Inflammatory macrophage (primary cell): ENCODE measurements at regions not wholly inside any gene's neighbourhood (a gene's known extent, or its start where the extent isn't known, plus 50 kb on each side); places are given as distances from the start of the nearest gene placed in this dataset.
A peak's percentile ranks its signal among the peaks of the same experiment; 100 is the strongest.

Experiments
- DNase-seq, 2 donors: peaks; one replicate each; pipeline ENCODE4 v3.0.0-alpha.2; 2020 to 2022

- DNase-seq: peak in 1 of 2 donors; percentile 24
Measured at GRCh38 chr3:31230425-31231223, 302.1 kb upstream of the STT3B start.

- peak; percentile 91 to 92 for DNase-seq
Measured at GRCh38 chr3:31232055-31233025, 300.4 kb upstream of the STT3B start.

- DNase-seq: peak; percentile 86 to 90
Measured at GRCh38 chr3:31234145-31234544, 298.6 kb upstream of the STT3B start.

GRCh38 chr3:31235062-31235700 lies 297.5 kb upstream of the STT3B start:
- DNase-seq: no peak

- no peak for DNase-seq
Measured at GRCh38 chr3:31237887-31238286, 294.8 kb upstream of the STT3B start.

GRCh38 chr3:31240013-31240412 lies 292.7 kb upstream of the STT3B start:
- no peak for DNase-seq

- DNase-seq: peak; percentile 18 to 66
Measured at GRCh38 chr3:31240466-31240865, 292.3 kb upstream of the STT3B start.

- peak in 1 of 2 donors; percentile 38 for DNase-seq
Measured at GRCh38 chr3:31240874-31241273, 291.9 kb upstream of the STT3B start.

- no peak for DNase-seq
Measured at GRCh38 chr3:31241533-31241932, 291.2 kb upstream of the STT3B start.

GRCh38 chr3:31242026-31242960 lies 290.4 kb upstream of the STT3B start:
- no peak for DNase-seq

GRCh38 chr3:31244929-31245817 lies 287.6 kb upstream of the STT3B start:
- no peak for DNase-seq

- DNase-seq: no peak
Measured at GRCh38 chr3:31246293-31247062, 286.2 kb upstream of the STT3B start.

- no peak for DNase-seq
Measured at GRCh38 chr3:31247063-31247447, 285.7 kb upstream of the STT3B start.

- no peak for DNase-seq
Measured at GRCh38 chr3:31247850-31248562, 284.7 kb upstream of the STT3B start.

- DNase-seq: no peak
Measured at GRCh38 chr3:31248563-31248992, 284.1 kb upstream of the STT3B start.

GRCh38 chr3:31249545-31249944 lies 283.2 kb upstream of the STT3B start:
- no peak for DNase-seq

GRCh38 chr3:31250116-31250777 lies 282.5 kb upstream of the STT3B start:
- DNase-seq: no peak

GRCh38 chr3:31251083-31251482 lies 281.6 kb upstream of the STT3B start:
- no peak for DNase-seq
